ENCODE measurements at regions not wholly inside any gene's neighbourhood (a gene's known extent, or its start where the extent isn't known, plus 50 kb on each side); places are given as distances from the start of the nearest gene placed in this dataset.

DNA sequence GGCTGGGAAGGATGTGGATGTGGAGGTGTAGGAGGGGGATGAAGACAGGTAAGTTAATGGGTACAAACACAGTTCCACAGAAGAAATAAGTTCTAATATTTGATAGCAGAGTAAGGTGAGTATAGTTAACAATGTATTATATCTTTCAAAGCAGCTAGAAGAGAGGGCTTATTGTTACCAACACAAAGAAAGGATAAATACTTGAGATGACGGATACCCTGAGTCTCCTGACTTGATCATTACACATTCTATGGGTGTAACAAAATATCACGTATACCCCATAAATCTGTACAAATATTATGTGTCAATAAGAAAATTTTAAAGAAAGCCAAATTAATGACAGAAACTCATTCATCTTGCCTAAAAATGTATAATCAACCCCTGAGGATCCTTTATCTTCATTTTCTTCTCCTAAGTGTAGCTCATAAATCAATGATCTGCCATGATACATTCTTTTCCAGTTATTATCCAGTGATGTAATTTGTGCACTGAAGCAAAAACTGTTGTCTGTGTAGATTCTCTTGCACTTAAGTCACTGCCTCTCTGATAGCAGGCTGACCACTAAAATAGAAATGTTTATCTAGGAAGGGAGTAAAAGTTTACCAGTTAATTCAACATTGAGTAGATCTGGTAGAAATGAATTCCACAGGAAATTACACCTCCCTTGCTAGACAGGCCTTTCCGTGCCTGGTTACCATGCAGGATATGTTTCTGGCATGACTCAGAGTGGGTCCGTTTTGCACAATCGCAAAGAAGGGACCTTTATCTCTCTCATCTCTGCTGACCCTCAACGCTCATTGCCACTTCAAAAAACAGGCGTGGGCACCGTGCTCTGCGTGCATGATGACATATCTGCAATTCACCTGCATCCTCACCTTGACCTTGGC, 249.7 kb upstream of the NCKAP5 start:
- Mint-ChIP-seq H3K36me3 (no peaks in the 10 kb centered on the region), H3K27ac (no peak overlapping the region), H3K4me3 (no peak overlapping the region), H3K4me1 (no peaks in the 10 kb centered on the region), H3K9me3 (peaks cover 5% of the 10 kb centered on the region), H3K27me3 (peaks cover 21% of the 10 kb centered on the region)
- ATAC-seq = no peak

DNA sequence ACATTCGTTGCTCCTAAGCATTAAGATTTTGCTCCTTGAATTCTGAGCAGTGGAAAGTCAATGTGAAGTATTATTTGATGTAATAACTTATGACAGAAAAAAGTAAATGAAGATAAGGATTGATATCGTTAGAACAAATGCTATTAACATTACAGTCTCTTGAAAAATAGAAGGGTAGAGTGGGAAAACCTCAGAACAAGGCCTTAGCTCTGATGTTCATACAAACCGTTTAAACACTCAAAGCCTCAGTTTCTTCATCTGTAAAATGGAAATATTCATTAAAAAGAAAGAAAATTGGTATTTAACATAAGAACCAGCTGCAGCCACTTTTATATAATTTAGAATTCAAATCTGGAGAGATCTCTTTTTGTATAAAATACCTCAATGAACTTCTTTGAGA, 250.4 kb upstream of the NCKAP5 start:
- Mint-ChIP-seq H3K9me3 (peaks cover 2% of the 10 kb centered on the region), H3K4me3 (no peak overlapping the region), H3K27me3 (peaks cover 21% of the 10 kb centered on the region), H3K4me1 (no peaks in the 10 kb centered on the region), H3K27ac (no peak overlapping the region), H3K36me3 (no peaks in the 10 kb centered on the region)
- no peak for ATAC-seq

DNA sequence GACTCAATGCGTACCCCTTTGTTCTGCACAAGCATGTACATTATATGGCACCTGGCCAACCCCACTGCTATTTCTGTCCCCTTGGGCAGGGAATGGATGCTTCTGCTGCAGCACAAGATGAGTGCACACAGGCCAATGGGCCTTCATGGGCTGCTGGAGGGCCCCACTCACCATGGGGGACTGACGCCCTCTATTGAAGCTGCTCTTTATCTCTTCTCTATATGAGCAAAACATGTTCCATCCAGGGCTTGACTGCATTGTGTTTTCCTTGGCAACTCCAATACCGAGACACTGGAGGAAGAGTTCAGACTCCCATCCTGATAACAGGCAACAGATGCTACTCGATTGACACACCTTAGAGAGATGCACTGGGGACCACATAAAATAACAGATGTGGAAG, 251.6 kb upstream of the NCKAP5 start:
- Mint-ChIP-seq H3K4me3 (no peak overlapping the region), H3K9me3 (no peaks in the 10 kb centered on the region), H3K36me3 (no peaks in the 10 kb centered on the region), H3K27ac (no peak overlapping the region), H3K27me3 (peaks cover 21% of the 10 kb centered on the region), H3K4me1 (no peaks in the 10 kb centered on the region)
- no peak for ATAC-seq

- no peaks in the 10 kb centered on the region for H3K9me3 Mint-ChIP-seq
These were observed 253.0 kb upstream of the NCKAP5 start for GRCh38 chr2:133821107-133821760.

GRCh38 chr2:133822517-133823225, 254.4 kb upstream of the NCKAP5 start:
- Mint-ChIP-seq H3K27me3 (peaks cover 40% of the 10 kb centered on the region), H3K4me1 (no peaks in the 10 kb centered on the region), H3K36me3 (no peaks in the 10 kb centered on the region), H3K9me3 (no peaks in the 10 kb centered on the region), H3K4me3 (no peak overlapping the region), H3K27ac (no peak overlapping the region)
- ATAC-seq = no peak

More at GRCh38 chr2:133821107-133821760, 253.0 kb upstream of the NCKAP5 start:
- Mint-ChIP-seq H3K4me3 (no peak overlapping the region), H3K27ac (no peak overlapping the region), H3K4me1 (no peaks in the 10 kb centered on the region), H3K36me3 (no peaks in the 10 kb centered on the region), H3K27me3 (peaks cover 31% of the 10 kb centered on the region)
- no peak for ATAC-seq

DNA sequence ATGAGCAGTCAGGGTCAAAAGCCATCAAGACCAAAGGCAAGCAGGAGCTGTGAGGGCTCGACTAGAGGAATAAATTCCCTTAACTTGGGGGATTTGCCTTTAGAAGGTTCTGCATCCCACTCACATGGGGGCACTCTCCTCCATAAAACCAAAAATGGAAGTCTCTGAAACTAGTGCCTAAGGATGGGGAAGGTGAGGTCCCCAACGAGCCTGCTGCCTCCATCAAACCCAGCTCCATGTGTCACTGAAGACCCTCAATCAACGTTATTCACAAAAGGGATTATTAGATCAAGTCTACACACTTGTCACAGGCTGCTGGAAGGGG, 254.9 kb upstream of the NCKAP5 start:
- H3K27me3 Mint-ChIP-seq = peaks cover 45% of the 10 kb centered on the region
- no peaks in the 10 kb centered on the region for H3K4me1 Mint-ChIP-seq
- no peak overlapping the region for H3K27ac Mint-ChIP-seq
- no peaks in the 10 kb centered on the region for H3K36me3 Mint-ChIP-seq
- no peak overlapping the region for H3K4me3 Mint-ChIP-seq
- no peaks in the 10 kb centered on the region for H3K9me3 Mint-ChIP-seq
- no peak for ATAC-seq

DNA sequence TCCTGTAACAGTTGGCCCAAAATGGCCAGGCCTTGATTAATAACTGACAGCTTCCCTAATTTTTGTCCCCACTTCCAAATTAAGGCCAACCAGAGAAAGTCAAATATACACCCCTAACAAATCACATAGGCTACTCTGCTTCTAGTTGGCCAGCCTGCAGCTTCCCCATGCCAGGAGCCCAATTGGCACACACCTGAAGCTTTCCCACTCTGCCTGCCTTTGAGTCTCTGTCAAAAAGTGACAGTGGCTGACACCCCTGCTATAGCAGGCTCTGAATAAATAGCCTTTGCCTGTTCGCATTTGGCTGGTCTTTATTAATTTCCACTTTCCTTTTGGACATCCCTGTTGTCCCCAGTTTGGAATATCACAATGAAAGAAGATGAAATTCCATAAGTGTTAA, 256.6 kb upstream of the NCKAP5 start:
- Mint-ChIP-seq H3K27ac (no peak overlapping the region), H3K9me3 (no peaks in the 10 kb centered on the region), H3K27me3 (peaks cover 39% of the 10 kb centered on the region), H3K36me3 (no peaks in the 10 kb centered on the region), H3K4me1 (no peaks in the 10 kb centered on the region), H3K4me3 (no peak overlapping the region)
- ATAC-seq = no peak

GRCh38 chr2:133825778-133826177, 257.5 kb upstream of the NCKAP5 start:
- peaks cover 31% of the 10 kb centered on the region for H3K27me3 Mint-ChIP-seq
- H3K4me1 Mint-ChIP-seq = no peaks in the 10 kb centered on the region
- H3K4me3 Mint-ChIP-seq = no peak overlapping the region
- no peak for ATAC-seq
- no peaks in the 10 kb centered on the region for H3K36me3 Mint-ChIP-seq
- no peak overlapping the region for H3K27ac Mint-ChIP-seq
- no peaks in the 10 kb centered on the region for H3K9me3 Mint-ChIP-seq

- no peak overlapping the region for H3K4me3 Mint-ChIP-seq
- no peak overlapping the region for H3K27ac Mint-ChIP-seq
These were observed 260.6 kb upstream of the NCKAP5 start for GRCh38 chr2:133828913-133829312.

GRCh38 chr2:133829450-133830020, 261.3 kb upstream of the NCKAP5 start:
- Mint-ChIP-seq H3K4me1 (no peaks in the 10 kb centered on the region), H3K9me3 (no peaks in the 10 kb centered on the region), H3K27ac (no peak overlapping the region), H3K27me3 (peaks cover 27% of the 10 kb centered on the region), H3K36me3 (no peaks in the 10 kb centered on the region), H3K4me3 (no peak overlapping the region)
- no peak for ATAC-seq

More at GRCh38 chr2:133828913-133829312, 260.6 kb upstream of the NCKAP5 start:
- no peak for ATAC-seq
- Mint-ChIP-seq H3K4me1 (no peaks in the 10 kb centered on the region), H3K27me3 (peaks cover 27% of the 10 kb centered on the region), H3K9me3 (no peaks in the 10 kb centered on the region), H3K36me3 (no peaks in the 10 kb centered on the region)

DNA sequence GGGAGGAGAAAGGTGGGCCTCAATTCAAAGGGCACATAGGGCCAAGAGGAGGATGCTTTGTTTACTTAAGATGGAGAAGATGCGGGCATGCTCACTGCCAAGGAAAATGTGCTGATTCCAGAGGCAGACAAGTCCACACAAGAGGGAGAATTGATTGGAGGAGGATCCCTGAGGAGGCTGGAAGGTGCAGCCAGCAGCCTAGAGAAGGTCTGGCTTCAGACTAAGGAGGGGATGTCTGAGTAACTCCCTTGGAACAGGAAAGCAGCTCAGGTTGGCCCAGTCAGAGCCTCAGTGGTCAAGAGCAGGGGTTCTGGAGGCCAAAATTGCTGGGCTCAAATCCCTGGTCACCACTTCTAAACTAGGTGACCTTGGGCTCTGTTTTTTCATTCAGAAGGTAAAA, 265.5 kb upstream of the NCKAP5 start:
- no peaks in the 10 kb centered on the region for H3K27me3 Mint-ChIP-seq

GRCh38 chr2:133835821-133836619, 267.8 kb upstream of the NCKAP5 start:
- H3K27me3 Mint-ChIP-seq = no peaks in the 10 kb centered on the region
- H3K27ac Mint-ChIP-seq = no peak overlapping the region
- peak; percentile 41 for ATAC-seq
- H3K4me1 Mint-ChIP-seq = peaks cover 10% of the 10 kb centered on the region
- H3K9me3 Mint-ChIP-seq = no peaks in the 10 kb centered on the region
- no peak overlapping the region for H3K4me3 Mint-ChIP-seq
- H3K36me3 Mint-ChIP-seq = no peaks in the 10 kb centered on the region

More for the DNA sequence above, 265.5 kb upstream of the NCKAP5 start:
- Mint-ChIP-seq H3K27ac (no peak overlapping the region), H3K4me3 (no peak overlapping the region), H3K9me3 (no peaks in the 10 kb centered on the region), H3K4me1 (peaks cover 10% of the 10 kb centered on the region), H3K36me3 (no peaks in the 10 kb centered on the region)
- ATAC-seq = no peak

GRCh38 chr2:133836691-133837345, 268.6 kb upstream of the NCKAP5 start:
- no peaks in the 10 kb centered on the region for H3K36me3 Mint-ChIP-seq
- no peaks in the 10 kb centered on the region for H3K27me3 Mint-ChIP-seq
- peaks cover 10% of the 10 kb centered on the region for H3K4me1 Mint-ChIP-seq
- H3K27ac Mint-ChIP-seq = no peak overlapping the region
- H3K4me3 Mint-ChIP-seq = no peak overlapping the region
- H3K9me3 Mint-ChIP-seq = no peaks in the 10 kb centered on the region
- ATAC-seq = no peak

DNA sequence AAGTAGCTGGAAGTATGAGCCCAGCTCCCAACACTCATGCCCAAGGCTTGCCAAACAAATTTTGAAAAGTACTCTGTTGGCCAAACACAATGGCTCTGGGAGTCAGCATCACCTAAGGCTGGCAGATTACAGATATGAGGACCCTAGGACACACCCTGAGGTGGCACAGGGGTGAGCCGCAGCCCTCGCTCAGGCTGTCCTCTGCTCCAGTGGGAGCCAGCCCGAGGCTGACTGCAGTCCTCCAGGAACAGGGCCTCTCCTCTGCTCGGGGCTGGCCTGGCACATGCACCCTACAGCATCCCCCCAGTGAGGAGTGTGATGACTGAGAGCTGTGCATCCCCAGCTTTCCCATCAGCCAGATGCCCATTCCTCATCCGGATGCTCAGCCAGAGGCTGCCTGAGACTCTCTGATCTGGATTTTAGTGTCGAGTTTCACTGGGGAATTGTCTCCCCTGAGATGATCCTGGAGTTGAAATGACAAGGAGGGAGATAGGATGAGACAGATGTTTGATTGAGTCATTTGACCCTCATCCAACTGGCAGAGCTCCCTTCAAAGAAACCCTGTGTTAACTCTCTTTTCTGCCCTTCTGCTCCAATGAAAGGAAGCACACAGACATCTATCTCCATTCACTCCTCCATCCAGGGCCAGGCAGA, 269.3 kb upstream of the NCKAP5 start:
- H3K36me3 Mint-ChIP-seq = no peaks in the 10 kb centered on the region
- H3K4me1 Mint-ChIP-seq = peaks cover 10% of the 10 kb centered on the region
- H3K4me3 Mint-ChIP-seq = no peak overlapping the region
- no peaks in the 10 kb centered on the region for H3K9me3 Mint-ChIP-seq
- ATAC-seq = no peak
- no peaks in the 10 kb centered on the region for H3K27me3 Mint-ChIP-seq
- H3K27ac Mint-ChIP-seq = no peak overlapping the region

All from stimulated activated memory B cell treated with anti-CD40 and anti-IgM and Interleukin-4, amounts not matched to agents 10 μg/mL and 1 μg/mL and 100 μg/mL, for 72 hours (primary cell).